ENCODE measurements at regions not wholly inside any gene's neighbourhood (a gene's known extent, or its start where the extent isn't known, plus 50 kb on each side); places are given as distances from the start of the nearest gene placed in this dataset.

DNA sequence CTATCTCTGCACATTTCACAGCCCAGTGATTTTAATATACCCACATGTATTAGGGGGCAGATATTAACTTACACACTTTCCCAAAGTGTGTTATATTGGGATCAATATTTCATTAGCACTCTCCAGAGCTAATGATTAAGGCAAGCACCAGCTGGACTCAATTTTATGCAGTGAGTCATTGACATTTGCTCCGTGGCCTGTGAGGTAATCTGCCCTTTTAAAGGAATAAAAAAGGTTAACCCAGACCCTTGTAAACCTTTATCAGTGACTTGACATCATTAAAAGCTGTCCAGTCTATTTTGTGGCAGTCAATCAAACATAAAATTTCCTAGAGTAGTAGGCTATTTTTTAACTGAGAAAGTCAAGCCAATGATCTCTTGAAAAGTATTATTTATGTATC, 1870.4 kb upstream of the CELF4 start:
- no peaks in the 10 kb centered on the region for H3K27me3 ChIP-seq
- in situ Hi-C loops (cut with MboI; ENCODE audit: low pct_ligation_motif_present in 1 of 4, low pct_unique_long_range_greater_than_20kb in 1 of 4, low sequenced_read_pairs in 3 of 4) (no loop called here), intact Hi-C loops (cut with DNase I; ENCODE audit: low total_unique reads) (no loop called here)
- H3K4me1 ChIP-seq: no peaks in the 10 kb centered on the region
- no peak overlapping the region for H3K27ac ChIP-seq
- DNase-seq: no peak
- WGBS, 2 donors (ENCODE audit: low coverage in 1 of 2): 42 to 60% methylated on average over 1 of the region's 1 CpG
- no peak overlapping the region for H3K4me3 ChIP-seq
- TF ChIP-seq EP300 (IDR thresholded peaks at IDR 0.05; ENCODE audit: low read depth): no peak
- TF ChIP-seq POLR2A (IDR thresholded peaks at IDR 0.05): no peak
- TF ChIP-seq, protein P1, sequence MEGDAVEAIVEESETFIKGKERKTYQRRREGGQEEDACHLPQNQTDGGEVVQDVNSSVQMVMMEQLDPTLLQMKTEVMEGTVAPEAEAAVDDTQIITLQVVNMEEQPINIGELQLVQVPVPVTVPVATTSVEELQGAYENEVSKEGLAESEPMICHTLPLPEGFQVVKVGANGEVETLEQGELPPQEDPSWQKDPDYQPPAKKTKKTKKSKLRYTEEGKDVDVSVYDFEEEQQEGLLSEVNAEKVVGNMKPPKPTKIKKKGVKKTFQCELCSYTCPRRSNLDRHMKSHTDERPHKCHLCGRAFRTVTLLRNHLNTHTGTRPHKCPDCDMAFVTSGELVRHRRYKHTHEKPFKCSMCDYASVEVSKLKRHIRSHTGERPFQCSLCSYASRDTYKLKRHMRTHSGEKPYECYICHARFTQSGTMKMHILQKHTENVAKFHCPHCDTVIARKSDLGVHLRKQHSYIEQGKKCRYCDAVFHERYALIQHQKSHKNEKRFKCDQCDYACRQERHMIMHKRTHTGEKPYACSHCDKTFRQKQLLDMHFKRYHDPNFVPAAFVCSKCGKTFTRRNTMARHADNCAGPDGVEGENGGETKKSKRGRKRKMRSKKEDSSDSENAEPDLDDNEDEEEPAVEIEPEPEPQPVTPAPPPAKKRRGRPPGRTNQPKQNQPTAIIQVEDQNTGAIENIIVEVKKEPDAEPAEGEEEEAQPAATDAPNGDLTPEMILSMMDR (IDR thresholded peaks at IDR 0.05): no peak
- no peak for TF ChIP-seq POLR2AphosphoS5 (IDR thresholded peaks at IDR 0.05)
- H3K9me3 ChIP-seq: no peaks in the 10 kb centered on the region
- no peaks in the 10 kb centered on the region for H3K36me3 ChIP-seq

DNA sequence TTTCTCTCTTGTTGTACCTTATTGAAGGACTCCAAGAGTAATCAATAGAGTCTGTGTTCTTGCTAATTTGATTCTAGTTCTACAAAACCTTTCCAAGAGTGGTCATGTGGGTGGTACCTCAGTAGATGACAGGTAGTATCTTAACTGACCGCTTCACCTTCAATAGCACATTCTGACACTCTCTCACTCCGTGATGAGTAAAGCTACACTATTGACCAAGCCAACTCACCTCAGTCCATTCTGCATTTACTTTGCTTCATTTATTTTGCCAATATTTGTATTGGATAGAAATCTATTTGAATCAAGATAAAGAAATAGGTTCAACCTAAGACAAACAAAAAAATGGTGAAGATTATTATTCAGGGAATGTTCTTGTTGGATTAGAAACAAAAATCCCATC, 1869.6 kb upstream of the CELF4 start:
- H3K4me1 ChIP-seq: no peaks in the 10 kb centered on the region
- no peak for DNase-seq
- no peaks in the 10 kb centered on the region for H3K36me3 ChIP-seq
- in situ Hi-C loops (cut with MboI; ENCODE audit: low pct_ligation_motif_present in 1 of 4, low pct_unique_long_range_greater_than_20kb in 1 of 4, low sequenced_read_pairs in 3 of 4): no loop called here
- no peaks in the 10 kb centered on the region for H3K27me3 ChIP-seq
- no peaks in the 10 kb centered on the region for H3K9me3 ChIP-seq
- 83 to 89% methylated on average over 2 of the region's 2 CpGs for WGBS, 2 donors (ENCODE audit: low coverage in 1 of 2)
- TF ChIP-seq, protein P1 (IDR thresholded peaks at IDR 0.05): no peak
- TF ChIP-seq POLR2A (IDR thresholded peaks at IDR 0.05) (no peak), EP300 (IDR thresholded peaks at IDR 0.05; ENCODE audit: low read depth) (no peak), POLR2AphosphoS5 (IDR thresholded peaks at IDR 0.05) (no peak)
- no peak overlapping the region for H3K27ac ChIP-seq
- H3K4me3 ChIP-seq: no peak overlapping the region
- intact Hi-C loops (cut with DNase I; ENCODE audit: low total_unique reads): no loop called here

DNA sequence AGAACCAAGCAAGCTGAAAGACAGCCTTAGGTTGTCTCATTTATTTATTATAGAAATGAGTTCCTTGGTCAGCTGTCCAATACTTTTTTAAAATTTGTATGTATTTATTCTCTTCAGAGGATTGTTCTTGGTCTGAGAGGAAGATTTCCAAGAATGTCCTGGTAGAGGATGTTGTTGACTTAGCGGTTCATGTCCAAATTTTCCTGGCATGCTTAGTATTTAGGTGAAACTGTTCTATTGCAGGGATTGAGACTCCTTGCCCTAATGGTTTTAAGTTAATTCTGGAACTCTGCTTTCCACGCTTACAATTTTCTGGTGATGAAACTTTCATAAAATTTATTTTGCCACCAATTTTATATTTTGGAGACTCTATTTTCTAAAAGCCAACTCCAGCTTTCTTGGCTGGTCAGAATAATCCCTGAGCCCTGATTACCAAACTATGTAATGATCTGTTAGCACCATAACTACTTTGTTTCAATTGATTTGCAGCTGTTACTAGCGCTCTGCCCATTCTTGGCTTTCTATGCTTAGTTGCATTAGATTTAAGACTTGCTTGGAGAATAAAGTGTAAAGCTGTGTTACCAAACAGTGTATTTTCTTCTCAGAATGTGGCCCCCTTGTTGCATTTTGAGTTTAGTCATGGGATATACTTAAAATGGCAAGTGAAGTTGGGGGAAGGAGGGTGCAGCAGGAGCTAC, 1868.8 kb upstream of the CELF4 start:
- in situ Hi-C loops (cut with MboI; ENCODE audit: low pct_ligation_motif_present in 1 of 4, low pct_unique_long_range_greater_than_20kb in 1 of 4, low sequenced_read_pairs in 3 of 4): no loop called here
- no peak for DNase-seq
- no peaks in the 10 kb centered on the region for H3K4me1 ChIP-seq
- intact Hi-C loops (cut with DNase I; ENCODE audit: low total_unique reads): no loop called here
- 75 to 91% methylated on average over 3 of the region's 3 CpGs for WGBS, 2 donors (ENCODE audit: low coverage in 1 of 2)
- no peaks in the 10 kb centered on the region for H3K27me3 ChIP-seq
- H3K4me3 ChIP-seq: no peak overlapping the region
- TF ChIP-seq, protein P1 (IDR thresholded peaks at IDR 0.05): no peak
- TF ChIP-seq POLR2A (IDR thresholded peaks at IDR 0.05) (no peak), EP300 (IDR thresholded peaks at IDR 0.05; ENCODE audit: low read depth) (no peak), POLR2AphosphoS5 (IDR thresholded peaks at IDR 0.05) (no peak)
- no peaks in the 10 kb centered on the region for H3K36me3 ChIP-seq
- H3K27ac ChIP-seq: no peak overlapping the region
- no peaks in the 10 kb centered on the region for H3K9me3 ChIP-seq

DNA sequence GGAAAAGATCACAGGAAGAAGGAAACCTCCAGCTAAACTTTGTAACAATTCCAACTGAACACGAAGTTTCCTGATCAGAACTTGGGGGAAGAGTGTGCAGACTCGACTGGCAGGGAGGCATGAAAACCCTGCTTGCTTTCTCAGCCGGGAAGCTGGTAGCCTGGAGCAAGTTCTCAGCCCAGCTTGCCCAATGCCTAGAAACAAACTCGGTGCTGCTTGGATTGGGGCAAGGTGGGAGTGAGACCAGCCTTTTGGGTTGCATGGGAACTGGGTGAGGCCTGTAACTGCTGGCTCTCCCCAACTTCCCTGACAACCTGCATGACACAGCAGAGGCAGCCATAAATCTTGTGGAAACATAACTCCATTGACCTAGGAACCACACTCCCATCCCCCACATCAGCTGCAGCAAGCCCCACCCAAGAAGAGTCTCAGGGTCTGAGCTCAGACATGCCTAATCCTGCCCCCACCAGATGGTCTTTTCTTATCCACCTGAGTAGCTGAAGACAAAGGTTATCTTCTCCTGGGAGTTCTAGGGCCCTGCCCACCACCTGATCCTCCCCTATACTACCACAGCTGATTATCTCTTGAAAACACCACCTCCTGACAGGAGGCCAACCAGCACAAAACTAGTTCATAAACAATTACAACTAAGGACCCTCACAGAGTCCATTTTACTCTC, 1859.7 kb upstream of the CELF4 start:
- 64% methylated on average over 4 of the region's 4 CpGs; no CpG with 5 or more reads in 1 of the 2 donors for WGBS, 2 donors (ENCODE audit: low coverage in 1 of 2)

More for the DNA sequence above, 1859.7 kb upstream of the CELF4 start:
- Histone ChIP-seq H3K4me1 (no peaks in the 10 kb centered on the region), H3K36me3 (no peaks in the 10 kb centered on the region), H3K27me3 (no peaks in the 10 kb centered on the region), H3K27ac (no peak overlapping the region), H3K9me3 (no peaks in the 10 kb centered on the region), H3K4me3 (no peak overlapping the region)
- in situ Hi-C loops (cut with MboI; ENCODE audit: low pct_ligation_motif_present in 1 of 4, low pct_unique_long_range_greater_than_20kb in 1 of 4, low sequenced_read_pairs in 3 of 4) (no loop called here), intact Hi-C loops (cut with DNase I; ENCODE audit: low total_unique reads) (no loop called here)
- TF ChIP-seq POLR2AphosphoS5 (IDR thresholded peaks at IDR 0.05): no peak
- no peak for TF ChIP-seq POLR2A (IDR thresholded peaks at IDR 0.05)
- DNase-seq: no peak
